Gastroesophageal sphincter (tissue), 3 donors: ENCODE measurements at regions not wholly inside any gene's neighbourhood (a gene's known extent, or its start where the extent isn't known, plus 50 kb on each side); places are given as distances from the start of the nearest gene placed in this dataset.

Source experiments
- POLR2A ChIP-seq, 2 donors: fragments of 450-650 bp; IDR thresholded peaks; one replicate each; pipeline ENCODE4 v1.6.1; 2017; ENCODE audit warnings: antibody characterized with exemption in 2 of 2, mild to moderate bottlenecking in 2 of 2, moderate library complexity in 1 of 2
- POLR2AphosphoS5 ChIP-seq: sonication (generic); formaldehyde crosslinking; IDR thresholded peaks from one replicate; pipeline ENCODE4 v1.6.1; 2017; ENCODE audit warnings: antibody characterized with exemption
- TF ChIP-seq, protein P1 (sequence below), 4 experiments: fragments of 200-600 bp in 2 of 4; fragments of 450-650 bp in 2 of 4; sonication (generic) in 1 of 4; IDR thresholded peaks; one replicate each; pipeline ENCODE4 v1.5.1; 2017 to 2019; ENCODE audit warnings: antibody characterized with exemption in 4 of 4, mild to moderate bottlenecking in 2 of 4, moderate library complexity in 2 of 4

DNA sequence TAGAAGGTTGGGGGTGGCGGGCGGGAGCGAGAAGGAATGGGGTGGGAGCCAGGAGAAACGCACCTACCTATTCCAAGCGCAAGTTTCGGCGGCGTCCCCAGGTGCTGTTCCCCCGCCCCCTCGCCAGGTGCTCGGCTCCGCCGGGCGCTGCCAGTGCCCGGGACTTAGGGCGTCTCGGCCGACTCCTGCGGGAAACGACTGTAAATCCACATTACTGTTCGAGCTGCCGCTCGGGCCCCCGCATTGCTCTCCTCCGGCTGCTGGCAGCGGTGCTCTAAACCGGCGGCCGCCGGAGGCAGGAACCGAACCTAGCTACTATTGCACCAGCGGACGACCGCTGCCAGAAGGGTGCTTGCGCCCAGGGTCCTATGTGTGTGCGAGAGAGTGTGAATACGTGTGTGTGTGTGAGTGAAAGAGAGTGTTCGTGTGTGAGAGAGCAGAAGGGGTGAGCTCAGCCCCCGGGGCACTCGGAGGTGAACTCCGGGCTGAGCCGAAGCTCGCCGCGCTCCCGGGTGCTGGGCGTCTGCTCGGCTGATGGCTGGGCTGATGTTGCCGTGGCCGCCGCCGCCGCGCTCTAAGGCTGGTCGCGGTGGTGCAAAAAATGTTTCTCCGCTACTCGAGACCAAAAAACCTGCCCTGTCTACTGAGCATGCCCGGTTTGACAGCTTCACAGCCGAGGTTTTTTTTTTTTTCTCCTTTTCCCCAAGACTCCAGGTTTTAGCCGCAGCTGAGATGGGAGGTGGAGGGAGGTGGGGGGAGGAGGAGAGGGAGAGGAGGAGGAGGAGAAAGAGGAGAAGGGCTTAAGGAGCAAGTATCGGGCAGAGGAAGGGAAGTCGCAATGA, 115.7 kb upstream of the TEX13C start:
- TF ChIP-seq, protein P1, sequence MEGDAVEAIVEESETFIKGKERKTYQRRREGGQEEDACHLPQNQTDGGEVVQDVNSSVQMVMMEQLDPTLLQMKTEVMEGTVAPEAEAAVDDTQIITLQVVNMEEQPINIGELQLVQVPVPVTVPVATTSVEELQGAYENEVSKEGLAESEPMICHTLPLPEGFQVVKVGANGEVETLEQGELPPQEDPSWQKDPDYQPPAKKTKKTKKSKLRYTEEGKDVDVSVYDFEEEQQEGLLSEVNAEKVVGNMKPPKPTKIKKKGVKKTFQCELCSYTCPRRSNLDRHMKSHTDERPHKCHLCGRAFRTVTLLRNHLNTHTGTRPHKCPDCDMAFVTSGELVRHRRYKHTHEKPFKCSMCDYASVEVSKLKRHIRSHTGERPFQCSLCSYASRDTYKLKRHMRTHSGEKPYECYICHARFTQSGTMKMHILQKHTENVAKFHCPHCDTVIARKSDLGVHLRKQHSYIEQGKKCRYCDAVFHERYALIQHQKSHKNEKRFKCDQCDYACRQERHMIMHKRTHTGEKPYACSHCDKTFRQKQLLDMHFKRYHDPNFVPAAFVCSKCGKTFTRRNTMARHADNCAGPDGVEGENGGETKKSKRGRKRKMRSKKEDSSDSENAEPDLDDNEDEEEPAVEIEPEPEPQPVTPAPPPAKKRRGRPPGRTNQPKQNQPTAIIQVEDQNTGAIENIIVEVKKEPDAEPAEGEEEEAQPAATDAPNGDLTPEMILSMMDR (IDR thresholded peaks at IDR 0.05) = no peak
- TF ChIP-seq POLR2A (IDR thresholded peaks at IDR 0.05) (peak in 1 of 2 donors; percentile 25), POLR2AphosphoS5 (peak; percentile 23)
